ENCODE measurements at regions not wholly inside any gene's neighbourhood (a gene's known extent, or its start where the extent isn't known, plus 50 kb on each side); places are given as distances from the start of the nearest gene placed in this dataset.
"Not testable (repeated sequence)": the region's sequence is repeated elsewhere in the genome, so short reads cannot be mapped to it uniquely, and the experiment has no call there.

DNA sequence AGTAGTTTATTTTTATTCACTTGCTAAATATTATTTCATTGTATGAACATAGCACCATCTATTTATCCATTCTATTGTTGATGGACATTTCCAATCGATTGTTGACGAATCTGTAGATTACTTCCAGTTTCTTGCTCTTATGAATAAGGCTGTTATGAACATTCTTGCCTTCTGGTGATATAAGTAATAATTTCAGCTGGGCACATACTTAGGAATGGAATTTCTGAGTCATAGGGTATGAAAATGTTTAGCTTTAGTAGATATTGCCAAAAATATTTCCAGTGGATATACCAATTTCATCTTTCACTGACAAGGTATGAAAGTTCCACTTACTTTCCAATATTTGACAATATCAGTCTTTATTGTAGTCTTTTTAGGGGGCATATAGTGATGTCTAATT is 468.5 kb downstream of the ETNK1 start:
- no peak for DNase-seq

DNA sequence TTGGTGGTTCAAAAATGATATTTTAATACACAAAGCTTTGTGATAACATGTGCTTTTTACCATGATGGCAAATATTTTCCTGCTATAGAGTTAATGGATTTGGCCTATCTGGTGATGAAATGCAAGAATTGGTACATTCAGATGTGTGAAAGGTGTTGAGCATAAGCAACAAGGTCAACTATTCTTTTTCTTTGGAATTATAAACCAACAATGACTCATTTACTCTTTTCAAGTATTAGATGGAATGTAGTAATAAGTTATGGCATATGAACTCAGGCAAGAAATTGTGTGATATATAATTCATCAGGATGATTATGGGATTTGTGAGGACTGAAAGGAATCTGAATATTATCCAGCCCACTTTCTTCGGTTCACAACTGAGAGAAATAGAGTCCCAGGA is 471.4 kb downstream of the ETNK1 start:
- DNase-seq, result no peak

DNA sequence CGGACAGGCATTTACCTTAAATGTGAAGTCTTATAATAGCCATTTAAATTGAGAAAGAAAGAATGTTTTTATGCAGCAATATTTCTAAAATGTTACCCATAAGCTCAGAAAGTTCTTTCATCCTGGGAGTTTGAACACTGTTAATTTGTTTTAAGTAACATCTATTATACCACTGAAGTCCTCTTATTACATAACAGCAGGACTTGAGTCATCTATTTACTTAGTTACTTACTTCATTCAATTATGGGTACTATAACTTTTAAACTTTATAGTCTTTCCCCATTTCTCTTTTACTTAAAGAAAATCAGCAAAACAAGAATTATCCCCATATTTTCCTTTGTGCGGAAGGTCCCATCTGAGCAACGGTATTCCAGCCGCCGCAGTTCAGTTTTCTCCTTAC is 473.1 kb downstream of the ETNK1 start:
- no peak for DNase-seq

DNA sequence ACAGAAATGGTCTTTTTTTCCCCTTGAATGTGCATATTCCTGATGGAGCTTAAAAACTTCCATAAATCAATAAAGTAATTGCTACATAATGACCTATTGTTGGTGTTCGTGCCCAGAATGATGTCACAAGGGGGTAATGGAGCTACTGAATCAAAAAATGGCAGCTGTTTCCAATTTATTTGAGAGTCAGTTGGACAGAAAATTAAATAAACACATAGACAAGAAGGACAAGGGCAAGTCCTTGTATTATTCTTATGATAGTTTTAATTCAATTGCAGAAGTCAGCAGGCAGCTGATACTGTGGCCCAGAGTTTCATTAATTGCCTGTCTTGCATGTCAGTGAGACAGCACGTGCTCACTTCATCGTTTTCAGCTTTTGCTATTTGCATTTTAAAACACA is 473.5 kb downstream of the ETNK1 start:
- DNase-seq, result no peak

DNA sequence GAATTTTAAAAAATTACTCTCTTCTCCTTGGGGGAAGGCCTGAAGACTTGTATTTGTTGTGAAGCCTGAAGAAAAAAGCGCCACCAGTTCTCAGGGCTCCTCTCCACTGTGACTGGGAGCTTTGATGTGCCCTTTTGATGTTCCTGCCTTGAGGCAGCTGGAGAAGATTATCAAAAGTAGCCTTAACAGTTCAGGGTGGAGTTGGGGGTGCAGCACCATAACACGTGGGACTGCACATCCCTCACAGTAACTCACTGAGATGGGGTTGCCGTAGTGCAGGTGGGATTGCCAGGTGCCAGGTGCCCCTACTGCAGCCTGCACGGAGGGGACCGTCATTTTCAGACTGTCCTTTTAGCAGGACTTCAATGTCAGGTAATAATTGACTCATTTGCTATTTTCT is 474.1 kb downstream of the ETNK1 start:
- no peak for DNase-seq

DNA sequence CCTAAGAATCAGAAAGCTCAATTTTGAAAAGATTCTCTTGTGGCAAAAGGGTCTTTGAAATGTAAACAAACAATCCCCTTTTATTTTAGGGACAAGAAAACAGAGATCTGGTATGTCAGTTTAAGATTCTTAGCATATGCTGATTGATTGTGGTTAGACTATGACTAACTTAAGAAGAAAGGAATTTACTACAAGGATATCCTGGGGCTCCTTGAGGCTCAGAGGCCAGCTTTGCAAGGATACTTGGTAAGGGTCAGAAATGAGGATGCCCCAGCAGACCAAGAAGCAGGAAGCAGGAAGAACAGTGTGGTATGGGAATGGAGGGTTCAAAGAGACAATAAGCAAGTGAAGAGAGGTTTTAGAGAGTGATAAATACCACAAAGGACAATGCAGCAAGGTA is 474.6 kb downstream of the ETNK1 start:
- no peak for DNase-seq

DNA sequence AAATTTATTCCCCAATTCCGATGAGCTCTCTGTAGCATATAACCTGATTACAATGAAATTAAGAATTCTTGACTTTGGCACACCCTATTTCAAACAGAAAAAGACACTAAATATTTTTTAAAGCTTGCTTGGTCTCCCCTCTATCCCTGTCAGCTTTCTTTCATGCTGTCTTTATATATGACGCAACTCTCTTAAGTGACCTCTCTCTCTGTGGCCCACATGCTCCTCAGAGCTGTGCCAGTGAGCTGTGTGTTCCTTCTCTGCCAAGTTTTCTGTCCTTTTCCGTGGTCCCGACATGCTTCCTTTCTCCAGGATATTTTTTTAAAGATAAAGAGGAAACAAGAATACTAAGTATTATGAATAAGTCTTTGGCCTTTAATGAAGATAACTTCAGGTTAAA is 484.0 kb downstream of the ETNK1 start:
- no peak for DNase-seq

DNA sequence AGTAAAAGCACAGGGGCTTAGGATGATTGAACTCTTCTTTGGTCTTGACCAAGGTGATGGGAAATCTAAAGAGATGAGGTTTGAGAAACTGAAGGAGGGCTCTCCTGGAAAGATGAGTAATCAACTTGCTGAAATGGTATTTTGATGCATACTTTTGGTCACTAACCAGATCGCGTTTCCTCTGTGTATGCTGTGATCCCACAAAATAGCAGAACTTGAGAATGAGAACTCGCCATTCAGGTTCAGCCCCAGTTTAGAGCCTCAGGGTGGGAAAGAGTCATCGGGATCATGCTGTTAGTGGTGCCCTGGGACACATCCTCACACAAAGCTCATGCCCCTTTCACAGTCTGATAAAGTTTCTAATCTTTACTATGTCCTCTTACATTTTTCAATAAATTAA is 488.8 kb downstream of the ETNK1 start:
- DNase-seq, result no peak

DNA sequence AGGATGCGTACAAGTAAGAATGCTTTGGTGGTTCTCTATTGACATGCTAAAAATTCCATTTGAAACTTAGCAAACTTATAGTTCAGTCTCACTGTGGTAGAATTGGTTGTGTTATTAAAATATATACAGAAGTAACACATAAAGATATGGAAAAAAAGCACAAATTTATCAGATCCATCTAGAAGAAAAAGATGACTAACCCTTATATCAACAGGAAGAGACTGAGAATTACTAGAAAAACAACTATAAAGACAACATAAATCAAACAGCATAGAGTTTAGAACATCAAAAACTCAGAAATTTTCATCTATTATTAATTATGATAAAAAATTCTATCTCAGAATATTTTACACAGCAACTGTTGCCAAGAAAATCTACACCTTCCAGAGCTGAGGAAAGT is 491.0 kb downstream of the ETNK1 start:
- no peak for DNase-seq

DNA sequence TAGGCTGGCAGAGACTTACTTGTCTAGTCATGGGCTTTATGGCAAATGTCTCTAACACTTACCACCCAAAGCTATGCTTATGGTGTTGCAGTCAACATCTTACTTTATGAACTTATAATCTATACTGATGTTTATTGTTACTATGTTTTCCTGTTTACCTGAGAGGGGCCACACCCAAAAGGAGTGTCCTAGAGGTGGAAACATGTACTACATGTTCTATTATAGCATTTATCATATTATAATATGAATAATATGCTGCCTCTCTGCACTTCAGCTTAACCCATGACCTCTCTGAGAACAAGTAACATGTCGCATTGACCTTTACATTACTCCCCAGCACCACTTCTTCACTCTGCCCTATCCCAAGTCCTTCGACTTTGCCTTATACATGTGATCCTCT is 501.8 kb downstream of the ETNK1 start:
- DNase-seq, result no peak

DNA sequence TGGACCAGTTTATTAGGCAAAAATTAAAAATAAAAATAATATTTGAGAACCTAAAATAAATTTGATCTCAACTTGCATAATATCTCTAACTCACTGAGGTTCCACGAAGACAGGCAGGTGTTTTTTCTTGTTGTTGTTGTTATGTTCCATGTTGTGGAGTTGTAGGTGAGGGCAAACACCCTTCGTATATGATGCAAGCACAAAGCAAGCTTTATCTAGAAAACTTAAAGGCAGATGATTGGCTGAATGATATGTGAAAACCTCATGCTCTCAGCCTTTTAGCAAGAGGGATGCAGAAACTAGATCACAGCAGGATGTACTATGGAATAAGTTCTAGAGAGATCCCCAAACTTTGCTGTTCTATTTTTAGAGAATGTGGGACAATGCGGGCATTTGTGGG is 502.7 kb downstream of the ETNK1 start:
- DNase-seq, result no peak

DNA sequence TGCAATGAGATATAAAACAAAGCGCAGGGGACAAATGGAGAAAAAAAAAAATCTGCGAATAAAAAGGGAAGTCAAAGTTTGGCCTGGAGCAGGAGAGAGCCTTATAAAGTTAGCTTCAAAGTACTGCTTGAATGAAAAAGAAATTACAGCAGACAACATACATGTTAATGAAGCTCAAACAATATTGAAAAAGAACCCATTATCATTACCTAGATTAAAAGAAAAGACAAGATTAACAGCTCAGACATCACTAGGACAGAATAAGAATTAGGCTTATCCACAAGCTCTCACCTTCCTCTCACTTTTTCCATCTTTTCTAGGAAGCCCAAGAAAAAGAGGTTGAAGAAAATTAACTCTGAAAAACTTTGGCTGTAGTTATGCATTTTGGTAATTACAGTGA is 503.5 kb downstream of the ETNK1 start:
- DNase-seq, result no peak

DNA sequence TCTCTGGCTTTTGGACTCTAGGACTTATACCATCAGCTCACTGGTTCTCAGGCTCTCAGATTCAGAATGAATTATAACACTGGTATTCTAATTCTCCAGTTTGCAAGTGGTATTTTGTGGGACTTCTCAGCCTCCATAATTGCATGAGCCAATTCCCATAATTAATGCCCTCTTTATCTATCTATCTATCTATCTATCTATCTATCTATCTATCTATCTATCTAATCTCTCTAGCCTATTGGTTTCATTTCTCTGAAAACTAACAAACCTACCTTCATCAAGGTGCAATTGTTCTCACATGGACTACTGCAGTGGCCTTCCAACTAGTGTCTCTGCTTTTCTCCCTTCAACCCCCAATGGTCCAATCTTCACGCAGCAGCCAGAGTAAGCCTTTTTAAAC is 507.4 kb downstream of the ETNK1 start:
- DNase-seq, result no peak

DNA sequence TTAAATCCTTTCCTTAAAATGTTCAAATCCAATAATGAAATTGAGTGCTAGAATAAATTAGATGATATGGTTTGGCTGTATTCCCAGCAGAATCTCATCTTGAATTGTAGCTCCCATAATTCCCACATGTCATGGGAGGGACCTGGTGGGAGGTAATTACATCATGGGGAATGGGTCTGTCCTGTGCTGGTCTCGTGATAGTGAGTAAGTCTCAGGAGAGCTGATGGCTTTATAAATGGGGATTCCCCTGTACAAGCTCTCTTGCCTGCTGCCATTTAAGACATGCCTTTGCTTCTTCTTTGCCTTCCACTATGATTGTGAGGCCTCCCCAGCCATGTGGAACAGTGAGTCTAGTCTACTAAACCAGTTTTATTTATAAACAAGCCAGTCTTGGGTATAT is 508.5 kb downstream of the ETNK1 start:
- no peak for DNase-seq

DNA sequence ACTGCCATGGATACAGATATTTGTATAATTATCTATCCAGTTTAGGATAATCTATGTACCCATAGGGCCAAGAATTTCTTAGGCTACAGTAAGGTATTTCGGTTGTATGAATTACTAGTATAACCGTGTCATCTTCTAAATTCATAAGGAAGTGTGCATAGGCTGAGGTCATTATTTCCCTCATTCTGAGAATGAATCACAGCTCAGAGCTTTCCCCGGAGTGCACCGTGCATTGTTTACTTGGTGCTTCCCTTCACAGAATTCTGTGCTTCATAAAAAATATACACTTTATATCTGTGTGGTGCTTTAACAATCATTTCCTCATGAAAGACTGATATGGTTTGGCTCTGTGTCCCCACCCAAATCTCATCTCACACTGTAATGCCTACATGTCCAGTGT is 514.1 kb downstream of the ETNK1 start:
- no peak for DNase-seq

DNA sequence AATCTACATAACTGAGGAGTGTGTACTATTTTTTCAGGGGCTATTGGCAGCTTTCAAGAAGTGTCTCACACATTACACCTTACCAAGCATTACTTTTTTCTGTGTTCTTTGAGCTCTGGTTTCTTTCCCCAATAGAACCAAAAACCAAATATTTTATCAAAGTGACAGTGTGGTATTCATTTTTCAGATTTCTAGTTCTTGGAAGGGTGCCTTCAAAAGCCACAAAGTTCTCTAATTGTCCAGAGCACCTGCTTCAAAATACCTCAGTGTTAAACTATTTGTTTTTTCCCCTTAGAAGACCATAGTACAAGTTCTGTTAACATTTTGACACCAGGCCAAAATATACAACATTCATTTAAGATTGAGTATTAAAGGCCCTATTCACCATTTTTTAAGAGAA is 515.7 kb downstream of the ETNK1 start:
- no peak for DNase-seq

DNA sequence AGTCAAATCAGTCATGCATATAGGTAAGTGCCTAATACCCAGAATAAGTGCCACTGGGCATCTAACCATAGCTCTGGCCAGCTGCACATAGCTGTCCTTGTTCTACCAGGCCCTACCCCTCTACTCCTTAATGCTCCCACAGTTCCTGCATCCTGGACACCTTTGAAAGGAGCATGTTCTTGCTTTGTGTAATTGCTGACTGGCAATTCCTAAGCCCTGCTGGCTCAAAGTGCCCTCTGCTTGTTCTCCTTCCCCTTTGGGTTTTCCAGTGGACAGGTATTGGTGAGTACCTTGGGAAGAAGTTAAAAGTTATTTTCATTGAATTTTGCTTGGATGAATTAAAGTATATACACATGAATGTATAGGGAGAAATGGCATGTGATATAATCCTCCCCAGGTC is 516.4 kb downstream of the ETNK1 start:
- DNase-seq, result no peak

DNA sequence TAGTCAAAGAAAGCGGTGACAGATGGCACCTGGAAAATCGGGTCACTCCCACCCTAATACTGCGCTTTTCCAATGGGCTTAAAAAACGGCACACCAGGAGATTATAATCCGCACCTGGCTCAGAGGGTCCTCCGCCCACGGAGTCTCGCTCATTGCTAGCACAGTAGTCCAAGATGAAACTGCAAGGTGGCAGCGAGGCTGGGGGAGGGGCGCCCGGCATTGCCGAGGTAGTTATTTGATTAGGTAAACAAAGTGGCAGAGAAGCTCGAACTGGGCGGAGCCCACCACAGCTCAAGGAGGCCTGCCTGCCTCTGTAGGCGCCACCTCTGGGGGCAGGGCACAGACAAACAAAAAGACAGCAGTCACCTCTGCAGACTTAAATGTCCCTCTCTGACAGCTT is 521.1 kb downstream of the ETNK1 start:
- DNase-seq, result not testable (repeated sequence)

DNA sequence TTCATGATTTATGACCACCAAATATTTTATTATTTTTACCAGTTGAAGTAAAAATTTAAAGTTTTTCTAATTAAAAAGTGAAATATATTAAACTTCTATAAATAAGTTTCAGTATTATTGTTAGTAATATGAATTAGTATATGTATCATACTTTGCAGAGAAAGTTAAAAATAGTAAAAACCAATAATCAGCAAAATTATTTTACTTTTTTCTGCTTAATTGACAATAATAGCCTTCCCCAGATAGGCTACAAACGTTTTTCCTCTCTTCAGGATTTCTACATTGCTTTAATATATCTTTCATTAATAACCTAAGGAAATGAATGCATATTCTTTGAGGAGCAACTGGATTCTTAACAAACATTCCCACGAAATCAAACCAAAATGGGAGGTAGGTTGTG is 543.5 kb downstream of the ETNK1 start:
- DNase-seq, result no peak

DNA sequence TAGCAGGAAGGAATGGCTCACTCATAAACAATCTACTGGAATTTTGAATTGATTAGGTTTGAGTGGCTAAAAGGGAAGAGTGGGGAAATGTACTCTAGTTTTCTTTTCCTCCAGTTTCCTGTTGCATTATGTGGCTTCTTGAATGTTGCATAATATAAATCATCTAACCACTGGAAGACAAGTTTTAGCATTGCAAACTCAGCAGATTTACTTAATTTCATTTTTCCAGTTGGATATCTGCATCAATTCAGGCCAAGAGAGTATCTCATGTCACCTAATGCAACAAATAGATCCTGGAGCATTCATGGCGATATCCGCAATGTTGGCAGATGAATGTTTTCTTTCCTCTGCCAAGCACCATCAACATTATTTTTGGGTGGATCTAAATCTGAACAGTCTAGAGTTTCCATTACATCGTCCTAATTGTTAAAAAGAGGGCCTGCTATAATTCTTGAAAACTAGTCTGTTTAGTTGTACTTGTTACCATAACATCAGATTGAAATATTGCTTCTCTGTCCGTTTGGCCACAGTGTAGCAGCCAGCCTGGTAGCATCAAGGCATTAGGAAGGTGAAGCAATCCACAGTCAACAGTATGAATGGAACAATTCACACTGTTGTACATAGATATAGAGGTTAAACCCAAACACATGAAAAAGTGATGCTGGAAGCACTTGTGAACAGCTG is 544.2 kb downstream of the ETNK1 start:
- DNase-seq, result no peak

DNA sequence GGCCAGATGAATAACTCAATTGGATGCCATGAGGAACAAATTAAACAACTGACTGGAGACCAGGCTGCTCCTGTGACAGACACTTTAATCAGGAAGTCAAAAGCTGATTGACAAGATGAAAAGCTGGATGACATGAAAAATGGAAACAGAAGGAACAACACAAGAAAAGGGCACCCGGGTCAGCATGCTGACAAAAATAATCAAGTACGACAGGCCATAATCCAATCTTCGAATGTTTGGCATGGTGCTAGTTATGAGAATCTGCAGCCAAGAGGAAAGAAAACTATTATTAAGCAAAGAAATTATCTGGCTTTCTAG is 544.7 kb downstream of the ETNK1 start:
- DNase-seq, result no peak

DNA sequence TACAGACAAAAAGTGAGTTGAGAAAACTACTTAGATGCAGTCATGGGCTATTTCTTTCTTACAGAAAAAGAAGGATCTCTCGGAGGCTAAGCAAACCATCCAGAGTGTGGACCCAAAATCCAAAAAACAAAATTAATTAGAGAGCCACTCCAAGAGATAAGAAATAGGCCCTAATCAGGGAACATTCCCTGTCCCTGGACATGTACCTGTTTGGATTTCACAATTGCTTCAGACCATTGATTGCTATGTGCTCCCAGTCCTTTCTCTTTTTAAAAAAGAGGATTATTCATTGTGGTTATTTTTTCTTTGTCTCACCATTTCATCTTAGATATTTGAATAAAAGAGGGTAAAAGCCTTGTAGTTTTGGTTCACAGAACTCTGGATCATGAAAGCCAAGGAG is 549.9 kb downstream of the ETNK1 start:
- DNase-seq, result no peak

DNA sequence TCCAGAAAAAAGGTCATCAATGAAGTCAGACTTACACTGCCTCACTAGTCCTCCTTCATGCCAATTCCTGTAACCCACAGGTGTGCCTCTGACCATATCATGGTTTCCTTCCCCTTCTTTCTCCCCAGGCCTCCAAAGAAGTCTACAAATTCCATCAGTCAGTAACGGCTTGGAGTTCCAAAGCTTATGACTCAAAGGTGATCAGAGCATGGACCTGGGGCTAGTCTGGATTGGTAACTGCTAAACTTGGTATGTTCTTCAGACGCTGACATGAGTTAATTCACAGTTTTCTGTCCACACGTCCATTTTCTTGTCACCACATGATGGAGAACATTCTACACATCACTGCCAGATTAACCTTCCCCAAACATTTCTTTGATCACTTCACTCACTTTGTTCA is 560.4 kb downstream of the ETNK1 start:
- DNase-seq, result no peak

DNA sequence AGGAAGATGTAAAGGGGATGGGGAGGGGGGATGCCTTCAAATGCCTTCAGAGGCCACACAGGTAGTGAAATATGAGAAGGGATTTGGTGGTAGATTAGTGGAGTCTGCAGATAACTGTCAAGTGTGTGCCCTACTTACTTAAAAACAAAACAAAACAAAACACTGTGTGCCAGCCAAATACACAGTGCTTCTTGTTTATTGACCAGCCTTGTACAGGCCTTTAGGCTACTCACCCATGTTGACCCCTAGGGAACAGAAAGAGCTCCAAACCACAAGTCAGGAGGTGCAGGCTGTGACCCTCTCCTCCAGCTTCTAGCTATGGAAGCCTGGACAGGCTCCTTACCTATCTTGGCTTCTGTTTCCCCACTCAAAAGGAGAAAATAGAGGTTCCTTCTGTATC is 562.0 kb downstream of the ETNK1 start:
- no peak for DNase-seq

DNA sequence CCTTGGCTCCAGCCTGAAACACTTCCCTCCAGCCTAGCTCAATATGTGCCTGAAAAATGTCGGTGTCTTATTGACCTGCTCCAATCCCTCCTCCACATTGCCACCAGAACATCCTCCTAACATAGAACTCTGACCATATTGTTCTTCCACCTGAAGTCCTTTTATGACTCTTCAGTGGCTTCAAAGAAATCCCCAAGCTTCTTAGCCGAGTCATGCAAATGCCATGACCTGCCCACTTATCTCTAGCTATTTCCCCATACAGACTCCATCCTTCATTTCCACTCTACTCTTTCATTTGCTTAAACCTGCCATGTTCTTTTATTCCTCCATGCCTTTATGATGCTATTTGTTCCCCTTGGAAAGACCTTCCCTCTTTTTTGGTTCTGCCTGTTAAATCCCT is 568.6 kb downstream of the ETNK1 start:
- no peak for DNase-seq

DNA sequence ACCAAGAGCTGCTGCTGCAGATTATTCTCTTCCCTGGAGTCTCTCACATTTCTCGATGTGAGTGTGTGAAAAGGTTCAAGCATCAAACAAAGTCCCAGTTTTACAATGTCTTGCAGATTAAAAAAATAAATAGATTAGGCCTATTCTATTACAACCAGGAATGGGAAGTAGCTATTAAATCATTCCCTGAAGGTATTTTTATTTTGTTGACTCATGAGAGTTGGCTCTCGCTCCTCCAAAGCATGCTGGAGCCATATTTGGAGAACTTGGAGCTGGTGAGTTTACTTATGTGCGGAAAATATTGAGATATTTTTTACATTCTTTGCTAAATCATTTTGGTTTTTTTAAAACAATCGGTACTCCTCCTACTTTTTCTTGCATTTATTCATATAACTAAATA is 572.3 kb downstream of the ETNK1 start:
- no peak for DNase-seq

All from CD4-positive, alpha-beta T cell treated with Interferon alpha-2 for 1 hour (primary cell).